ENCODE measurements at regions not wholly inside any gene's neighbourhood (a gene's known extent, or its start where the extent isn't known, plus 50 kb on each side); places are given as distances from the start of the nearest gene placed in this dataset.

GRCh38 chr10:129027906-129028305 lies 439.1 kb upstream of the MGMT start:
- TF ChIP-seq POLR2A (IDR thresholded peaks at IDR 0.05) (no peak), CTCF (IDR thresholded peaks at IDR 0.05) (no peak)

Data from lower leg skin (tissue), 3 donors.